ENCODE measurements at regions not wholly inside any gene's neighbourhood (a gene's known extent, or its start where the extent isn't known, plus 50 kb on each side); places are given as distances from the start of the nearest gene placed in this dataset.

- H3K9ac ChIP-seq (ENCODE audit: low read length) = no peak overlapping the region
- no peaks in the 10 kb centered on the region for H3F3A ChIP-seq (ENCODE audit: insufficient read depth, low read length, poor library complexity, severe bottlenecking)
- no peak overlapping the region for H3K27ac ChIP-seq (ENCODE audit: low read length)
- no peak for TF ChIP-seq EZH2 (IDR thresholded peaks at IDR 0.05; ENCODE audit: borderline replicate concordance, insufficient read depth, low read length, poor library complexity, severe bottlenecking)
- no peak for TF ChIP-seq TAF1 (IDR thresholded peaks at IDR 0.05; ENCODE audit: low read depth)
- no peak for TF ChIP-seq MXI1 (conservative IDR thresholded peaks at IDR 0.05; ENCODE audit: poor library complexity, severe bottlenecking)
- no peak for TF ChIP-seq RAD21 (conservative IDR thresholded peaks at IDR 0.05)
- TF ChIP-seq SMC3 (conservative IDR thresholded peaks at IDR 0.05; ENCODE audit: poor library complexity) = no peak
- no peak for TF ChIP-seq REST (IDR thresholded peaks at IDR 0.05; ENCODE audit: borderline replicate concordance)
- TF ChIP-seq, protein P1, sequence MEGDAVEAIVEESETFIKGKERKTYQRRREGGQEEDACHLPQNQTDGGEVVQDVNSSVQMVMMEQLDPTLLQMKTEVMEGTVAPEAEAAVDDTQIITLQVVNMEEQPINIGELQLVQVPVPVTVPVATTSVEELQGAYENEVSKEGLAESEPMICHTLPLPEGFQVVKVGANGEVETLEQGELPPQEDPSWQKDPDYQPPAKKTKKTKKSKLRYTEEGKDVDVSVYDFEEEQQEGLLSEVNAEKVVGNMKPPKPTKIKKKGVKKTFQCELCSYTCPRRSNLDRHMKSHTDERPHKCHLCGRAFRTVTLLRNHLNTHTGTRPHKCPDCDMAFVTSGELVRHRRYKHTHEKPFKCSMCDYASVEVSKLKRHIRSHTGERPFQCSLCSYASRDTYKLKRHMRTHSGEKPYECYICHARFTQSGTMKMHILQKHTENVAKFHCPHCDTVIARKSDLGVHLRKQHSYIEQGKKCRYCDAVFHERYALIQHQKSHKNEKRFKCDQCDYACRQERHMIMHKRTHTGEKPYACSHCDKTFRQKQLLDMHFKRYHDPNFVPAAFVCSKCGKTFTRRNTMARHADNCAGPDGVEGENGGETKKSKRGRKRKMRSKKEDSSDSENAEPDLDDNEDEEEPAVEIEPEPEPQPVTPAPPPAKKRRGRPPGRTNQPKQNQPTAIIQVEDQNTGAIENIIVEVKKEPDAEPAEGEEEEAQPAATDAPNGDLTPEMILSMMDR (IDR thresholded peaks at IDR 0.05; ENCODE audit: poor library complexity, severe bottlenecking) = no peak
- TF ChIP-seq POLR2AphosphoS5 (IDR thresholded peaks at IDR 0.05) = no peak
- no peak for TF ChIP-seq EP300 (conservative IDR thresholded peaks at IDR 0.05; ENCODE audit: poor library complexity, severe bottlenecking)
- no peaks in the 10 kb centered on the region for H4K20me1 ChIP-seq (ENCODE audit: insufficient read depth)
- H3K36me3 ChIP-seq (ENCODE audit: insufficient read depth, low read length) = no peaks in the 10 kb centered on the region
- no peak overlapping the region for H3K4me2 ChIP-seq (ENCODE audit: low read length)
- H3K27me3 ChIP-seq (ENCODE audit: insufficient read depth, low read depth, low read length) = no peaks in the 10 kb centered on the region
- H3K9me2 ChIP-seq (ENCODE audit: insufficient read depth, low read length) = no peaks in the 10 kb centered on the region
- no peak overlapping the region for H3K4me3 ChIP-seq (ENCODE audit: low read length)
- H3K9me3 ChIP-seq (ENCODE audit: low read length) = no peaks in the 10 kb centered on the region
- H3K79me2 ChIP-seq (replicated peaks; ENCODE audit: insufficient read depth, low read length) = no peaks in the 10 kb centered on the region
- no peak overlapping the region for H2AFZ ChIP-seq (ENCODE audit: low read depth, low read length)
Observed at GRCh38 chr10:128421371-128422160, 295.3 kb upstream of the MKI67 start.

- Histone ChIP-seq H3K9me3 (ENCODE audit: low read length) (no peaks in the 10 kb centered on the region), H3K9me2 (ENCODE audit: insufficient read depth, low read length) (no peaks in the 10 kb centered on the region), H3K27ac (ENCODE audit: low read length) (no peak overlapping the region), H3K4me2 (ENCODE audit: low read length) (no peak overlapping the region), H3K9ac (ENCODE audit: low read length) (no peak overlapping the region), H2AFZ (ENCODE audit: low read depth, low read length) (no peak overlapping the region), H3K79me2 (replicated peaks; ENCODE audit: insufficient read depth, low read length) (no peaks in the 10 kb centered on the region), H3F3A (ENCODE audit: insufficient read depth, low read length, poor library complexity, severe bottlenecking) (no peaks in the 10 kb centered on the region), H3K27me3 (ENCODE audit: insufficient read depth, low read depth, low read length) (no peaks in the 10 kb centered on the region), H3K36me3 (ENCODE audit: insufficient read depth, low read length) (no peaks in the 10 kb centered on the region), H3K4me3 (ENCODE audit: low read length) (no peak overlapping the region), H4K20me1 (ENCODE audit: insufficient read depth) (no peaks in the 10 kb centered on the region)
- TF ChIP-seq POLR2AphosphoS5 (IDR thresholded peaks at IDR 0.05) (no peak), MXI1 (conservative IDR thresholded peaks at IDR 0.05; ENCODE audit: poor library complexity, severe bottlenecking) (no peak), REST (IDR thresholded peaks at IDR 0.05; ENCODE audit: borderline replicate concordance) (no peak), EZH2 (IDR thresholded peaks at IDR 0.05; ENCODE audit: borderline replicate concordance, insufficient read depth, low read length, poor library complexity, severe bottlenecking) (no peak)
Observed at GRCh38 chr10:128422190-128422589, 296.0 kb upstream of the MKI67 start.
